GM23248 (cell line): ENCODE measurements at regions not wholly inside any gene's neighbourhood (a gene's known extent, or its start where the extent isn't known, plus 50 kb on each side); places are given as distances from the start of the nearest gene placed in this dataset.

ENCODE experiments used
- DNase-seq: peaks from one replicate; pipeline ENCODE4 v3.0.0-alpha.2; 2015
- H2AFZ ChIP-seq: fragments of 200-600 bp; sonication (generic); 2 replicates; pipeline ENCODE4 v1.6.1; 2016; ENCODE audit warnings: antibody characterized with exemption
- H3F3A ChIP-seq: fragments of 200-600 bp; sonication (generic); 2 replicates; pipeline ENCODE4 v1.6.1; 2016; ENCODE audit warnings: mild to moderate bottlenecking, antibody characterized with exemption, mixed run types; ENCODE audit not compliant: insufficient read depth
- H3K27ac ChIP-seq: fragments of 200-600 bp; sonication (generic); 2 replicates; pipeline ENCODE4 v1.5.1; 2016; ENCODE audit warnings: mild to moderate bottlenecking
- H3K27me3 ChIP-seq: fragments of 200-600 bp; sonication (generic); replicated peaks from 2 replicates; pipeline ENCODE4 v1.6.1; 2016; ENCODE audit warnings: mild to moderate bottlenecking; ENCODE audit not compliant: insufficient read depth
- H3K36me3 ChIP-seq: fragments of 200-600 bp; sonication (generic); 2 replicates; pipeline ENCODE4 v1.6.1; 2016; ENCODE audit warnings: low read depth, mild to moderate bottlenecking
- H3K4me1 ChIP-seq: fragments of 200-600 bp; sonication (generic); 2 replicates; pipeline ENCODE4 v1.6.1; 2016; ENCODE audit warnings: mild to moderate bottlenecking; ENCODE audit not compliant: insufficient read depth
- H3K4me2 ChIP-seq: fragments of 200-600 bp; sonication (generic); one replicate; pipeline ENCODE4 v1.6.1; 2016; ENCODE audit warnings: mild to moderate bottlenecking; ENCODE audit not compliant: unreplicated experiment
- H3K4me3 ChIP-seq: fragments of 200-600 bp; sonication (generic); 2 replicates; pipeline ENCODE4 v1.5.1; 2016; ENCODE audit warnings: mild to moderate bottlenecking
- H3K79me2 ChIP-seq: fragments of 200-600 bp; sonication (generic); 2 replicates; pipeline ENCODE4 v1.6.1; 2016; ENCODE audit warnings: mild to moderate bottlenecking; ENCODE audit not compliant: insufficient read depth
- H3K9ac ChIP-seq: fragments of 200-600 bp; sonication (generic); 2 replicates; pipeline ENCODE4 v1.6.1; 2016; ENCODE audit warnings: mild to moderate bottlenecking
- H3K9me2 ChIP-seq: fragments of 200-600 bp; sonication (generic); 2 replicates; pipeline ENCODE4 v1.6.1; 2016; ENCODE audit warnings: mixed run types, mild to moderate bottlenecking, moderate library complexity; ENCODE audit not compliant: insufficient read depth
- H3K9me3 ChIP-seq: fragments of 200-600 bp; sonication (generic); one replicate; pipeline ENCODE4 v1.6.1; 2017; ENCODE audit warnings: low read depth
- H4K20me1 ChIP-seq: fragments of 200-600 bp; sonication (generic); 2 replicates; pipeline ENCODE4 v1.6.0; 2016; ENCODE audit not compliant: insufficient read depth
- EZH2 ChIP-seq: fragments of 200-600 bp; sonication (generic); IDR thresholded peaks from 2 replicates; pipeline ENCODE4 v1.6.1; 2018; ENCODE audit warnings: antibody characterized with exemption, mild to moderate bottlenecking; ENCODE audit not compliant: insufficient read depth, poor library complexity, severe bottlenecking
- EZH2phosphoT487 ChIP-seq: fragments of 200-600 bp; sonication (generic); IDR thresholded peaks from 2 replicates; pipeline ENCODE4 v1.6.1; 2018; ENCODE audit warnings: antibody characterized with exemption, moderate library complexity, mild to moderate bottlenecking, low read depth; ENCODE audit not compliant: insufficient read depth
- WGBS, 2 experiments: methylation state at CpG; one replicate each; pipeline ENCODE4 v1.1.6; 2015 to 2017; ENCODE audit warnings: low lambda C conversion rate in 2 of 2, low coverage in 1 of 2; ENCODE audit errors: missing lambda C conversion rate in 2 of 2; 5-methylcytosine and 5-hydroxymethylcytosine counted together
- in situ Hi-C: fragments of 300-500 bp; cut with MboI; formaldehyde crosslinking; loops from 2 replicates; pipeline ENCODE4 v1.15.0; 2020

DNA sequence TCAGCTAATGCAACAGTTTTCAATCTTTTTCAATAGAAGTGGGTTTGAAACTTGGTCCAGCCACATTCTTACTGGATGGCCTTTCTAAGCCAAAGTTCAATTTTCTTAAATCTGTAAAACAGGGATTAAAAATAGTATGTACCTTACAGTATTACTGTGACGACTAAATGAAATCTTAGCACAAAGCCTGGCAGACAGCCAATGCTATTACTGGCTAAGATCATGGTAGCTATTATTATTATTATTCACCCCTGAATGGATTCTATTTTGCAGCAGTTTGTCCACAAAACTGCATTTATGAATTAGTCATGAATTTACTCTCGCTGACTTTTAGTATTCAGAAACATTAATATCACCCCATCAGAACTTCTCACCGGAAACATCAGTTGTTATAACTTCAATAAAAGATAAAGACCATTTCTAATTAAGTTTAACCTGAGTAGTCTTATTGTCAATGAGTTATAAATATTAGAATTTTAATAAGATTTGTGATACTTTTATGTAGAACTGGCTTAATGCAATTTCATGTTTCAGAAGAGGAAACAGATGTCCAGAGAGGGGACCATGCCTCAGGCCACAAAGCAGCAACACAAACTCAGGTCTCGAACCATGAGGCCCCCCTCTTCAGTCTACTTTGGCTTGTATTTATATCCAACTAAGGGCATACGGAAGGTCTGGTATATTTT is 468.2 kb downstream of the ARHGEF28 start:
- Histone ChIP-seq H3K9me3 (no peaks in the 10 kb centered on the region), H3K9ac (no peak overlapping the region), H3K4me2 (no peak overlapping the region), H4K20me1 (no peaks in the 10 kb centered on the region), H3K9me2 (no peaks in the 10 kb centered on the region), H3K79me2 (no peaks in the 10 kb centered on the region), H3K27me3 (no peaks in the 10 kb centered on the region; the same call in 1 of the 2 replicates), H2AFZ (no peak overlapping the region), H3K4me3 (no peak overlapping the region), H3K4me1 (no peaks in the 10 kb centered on the region), H3F3A (no peaks in the 10 kb centered on the region), H3K36me3 (no peaks in the 10 kb centered on the region), H3K27ac (no peak overlapping the region)
- DNase-seq, result peak; percentile 8
- no peak for TF ChIP-seq EZH2phosphoT487
- no peak for TF ChIP-seq EZH2
- in situ Hi-C loops, result no loop called here
- WGBS, 2 experiments, result 78 to 79% methylated on average over 5 of the region's 5 CpGs

DNA sequence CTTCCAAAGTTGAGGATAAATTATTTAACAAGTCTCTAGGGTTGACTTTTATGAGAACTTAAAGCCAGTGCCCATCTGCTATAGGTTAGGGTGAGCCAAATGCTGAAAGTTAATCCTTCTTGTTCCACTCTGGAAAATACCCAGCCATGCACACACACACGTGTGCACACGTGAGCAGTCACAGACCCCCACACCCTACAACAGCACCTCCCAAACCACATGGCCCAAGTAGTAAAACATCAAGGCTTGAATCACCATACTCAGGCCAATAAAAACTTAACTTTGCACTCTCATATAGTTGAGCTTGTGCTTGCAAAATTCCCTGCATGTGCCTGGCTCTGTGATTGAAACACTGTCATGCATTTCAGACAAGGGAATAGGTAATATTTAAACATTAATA is 467.6 kb downstream of the ARHGEF28 start:
- Histone ChIP-seq H3K27me3 (peaks cover 4% of the 10 kb centered on the region; the same call in 1 of the 2 replicates), H4K20me1 (no peaks in the 10 kb centered on the region), H2AFZ (no peak overlapping the region), H3K4me3 (no peak overlapping the region), H3K9ac (no peak overlapping the region), H3K4me1 (no peaks in the 10 kb centered on the region), H3K36me3 (no peaks in the 10 kb centered on the region), H3K9me2 (no peaks in the 10 kb centered on the region), H3K27ac (no peak overlapping the region), H3K79me2 (no peaks in the 10 kb centered on the region), H3K4me2 (no peak overlapping the region), H3K9me3 (no peaks in the 10 kb centered on the region), H3F3A (no peaks in the 10 kb centered on the region)
- TF ChIP-seq EZH2phosphoT487 (no peak), EZH2 (no peak)
- in situ Hi-C loops, result no loop called here
- 16 to 23% methylated on average over 2 of the region's 2 CpGs for WGBS, 2 experiments
- DNase-seq, result no peak

DNA sequence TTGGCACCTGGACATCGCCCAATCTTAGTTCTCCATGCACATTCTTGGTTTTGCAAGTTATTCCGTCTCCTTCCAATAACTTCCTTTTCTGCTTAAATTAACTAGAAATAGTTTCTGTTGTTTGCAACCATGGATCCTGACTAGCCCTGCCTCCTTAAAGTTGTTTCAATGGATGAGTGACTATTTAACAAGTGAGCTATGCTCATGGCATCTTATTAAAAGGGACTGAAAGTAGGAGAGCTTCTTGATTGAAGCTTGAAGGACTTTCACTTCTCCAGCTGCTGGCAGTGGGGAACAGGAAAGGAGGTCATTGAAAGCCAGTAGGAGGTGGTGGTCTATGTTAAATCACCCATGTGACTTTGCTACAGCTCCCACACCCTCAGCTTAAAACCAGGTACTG is 466.8 kb downstream of the ARHGEF28 start:
- no peaks in the 10 kb centered on the region for H3K79me2 ChIP-seq
- peaks cover 10% of the 10 kb centered on the region; the same call in 1 of the 2 replicates for H3K27me3 ChIP-seq
- 83 to 91% methylated on average over 2 of the region's 2 CpGs for whole genome bisulfite sequencing, 2 experiments
- H3K9me2 ChIP-seq, result no peaks in the 10 kb centered on the region
- no peak for TF ChIP-seq EZH2phosphoT487
- no peak for TF ChIP-seq EZH2
- H3K9me3 ChIP-seq, result no peaks in the 10 kb centered on the region
- in situ Hi-C loops, result no loop called here
- no peak overlapping the region for H3K9ac ChIP-seq
- no peaks in the 10 kb centered on the region for H3K4me1 ChIP-seq
- H3K27ac ChIP-seq, result no peak overlapping the region
- no peak overlapping the region for H3K4me3 ChIP-seq
- no peak for DNase-seq
- no peaks in the 10 kb centered on the region for H3K36me3 ChIP-seq
- no peak overlapping the region for H3K4me2 ChIP-seq
- no peak overlapping the region for H2AFZ ChIP-seq
- no peaks in the 10 kb centered on the region for H3F3A ChIP-seq
- H4K20me1 ChIP-seq, result no peaks in the 10 kb centered on the region

DNA sequence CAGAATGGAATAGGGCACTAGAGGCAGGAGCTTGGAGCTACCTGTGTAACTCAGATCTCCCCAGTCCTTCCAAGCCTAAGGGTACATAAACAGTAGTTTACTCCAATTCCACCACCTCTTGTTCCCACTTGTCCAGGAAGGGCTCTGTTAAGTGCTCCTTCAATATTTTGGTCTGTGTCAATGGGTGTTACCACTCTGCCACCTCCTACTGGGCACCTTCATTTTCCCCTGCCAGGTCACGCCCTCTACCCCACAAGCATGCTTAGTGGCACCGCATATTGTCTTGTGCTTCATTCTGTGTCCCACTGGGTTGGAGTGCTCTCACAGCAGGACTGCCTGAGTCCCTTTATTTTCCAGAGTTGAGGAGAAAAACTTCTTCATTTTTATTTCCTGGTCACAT is 459.8 kb downstream of the ARHGEF28 start:
- 70 to 78% methylated on average over 2 of the region's 2 CpGs for WGBS, 2 experiments
- H3K27ac ChIP-seq, result no peak overlapping the region

More for the DNA sequence above, 459.8 kb downstream of the ARHGEF28 start:
- peaks cover 25% of the 10 kb centered on the region for H3K27me3 ChIP-seq
- H3K4me1 ChIP-seq, result no peaks in the 10 kb centered on the region
- TF ChIP-seq EZH2 (no peak), EZH2phosphoT487 (no peak)
- DNase-seq, result no peak
- no peak overlapping the region for H3K9ac ChIP-seq
- H3K9me2 ChIP-seq, result no peaks in the 10 kb centered on the region
- no peaks in the 10 kb centered on the region for H3K36me3 ChIP-seq
- H3K79me2 ChIP-seq, result no peaks in the 10 kb centered on the region
- H4K20me1 ChIP-seq, result no peaks in the 10 kb centered on the region
- H3K4me3 ChIP-seq, result no peak overlapping the region
- no peaks in the 10 kb centered on the region for H3K9me3 ChIP-seq
- in situ Hi-C loops, result no loop called here
- H3K4me2 ChIP-seq, result no peak overlapping the region
- H2AFZ ChIP-seq, result no peak overlapping the region
- no peaks in the 10 kb centered on the region for H3F3A ChIP-seq
